IPS-18c (cell line): ENCODE measurements at regions not wholly inside any gene's neighbourhood (a gene's known extent, or its start where the extent isn't known, plus 50 kb on each side); places are given as distances from the start of the nearest gene placed in this dataset.
"Not testable (repeated sequence)": the region's sequence is repeated elsewhere in the genome, so short reads cannot be mapped to it uniquely, and the experiment has no call there.

Experiments used
- H3K4me3 ChIP-seq: 2 replicates; pipeline ENCODE4 v1.7.0; 2013; ENCODE audit warnings: low read depth, mild to moderate bottlenecking, low read length, moderate library complexity; ENCODE audit not compliant: insufficient read depth
- H3K9me3 ChIP-seq: one replicate; pipeline ENCODE4 v1.6.1; 2013; ENCODE audit warnings: mild to moderate bottlenecking, low read length, moderate library complexity; ENCODE audit not compliant: control insufficient read depth, insufficient read depth

- not testable (repeated sequence) for H3K9me3 ChIP-seq, H3K4me3 ChIP-seq
Observed at GRCh38 chr11:90455347-90455920, 232.6 kb upstream of the CHORDC1 start.

- H3K9me3 ChIP-seq: no peaks in the 10 kb centered on the region
- no peak overlapping the region for H3K4me3 ChIP-seq
Observed at GRCh38 chr11:90453525-90453924, 230.7 kb upstream of the CHORDC1 start.

GRCh38 chr11:90449606-90450005 lies 226.8 kb upstream of the CHORDC1 start:
- H3K9me3 ChIP-seq: no peaks in the 10 kb centered on the region

GRCh38 chr11:90448256-90448655 lies 225.4 kb upstream of the CHORDC1 start:
- Histone ChIP-seq H3K4me3 (no peak overlapping the region), H3K9me3 (no peaks in the 10 kb centered on the region)

More at GRCh38 chr11:90449606-90450005, 226.8 kb upstream of the CHORDC1 start:
- no peak overlapping the region for H3K4me3 ChIP-seq

- H3K4me3 ChIP-seq: no peak overlapping the region
- no peaks in the 10 kb centered on the region for H3K9me3 ChIP-seq
Observed at GRCh38 chr11:90447618-90448017, 224.8 kb upstream of the CHORDC1 start.

GRCh38 chr11:90446207-90446606 lies 223.4 kb upstream of the CHORDC1 start:
- H3K9me3 ChIP-seq: no peaks in the 10 kb centered on the region
- H3K4me3 ChIP-seq: no peak overlapping the region

- H3K4me3 ChIP-seq: no peak overlapping the region
- no peaks in the 10 kb centered on the region for H3K9me3 ChIP-seq
Observed at GRCh38 chr11:90438069-90438468, 215.2 kb upstream of the CHORDC1 start.

- no peaks in the 10 kb centered on the region for H3K9me3 ChIP-seq
- H3K4me3 ChIP-seq: no peak overlapping the region
Observed at GRCh38 chr11:90434858-90435257, 212.0 kb upstream of the CHORDC1 start.

GRCh38 chr11:90428836-90429235 lies 206.0 kb upstream of the CHORDC1 start:
- H3K9me3 ChIP-seq: no peaks in the 10 kb centered on the region

GRCh38 chr11:90426442-90426841 lies 203.6 kb upstream of the CHORDC1 start:
- no peaks in the 10 kb centered on the region for H3K9me3 ChIP-seq
- H3K4me3 ChIP-seq: no peak overlapping the region

More at GRCh38 chr11:90428836-90429235, 206.0 kb upstream of the CHORDC1 start:
- no peak overlapping the region for H3K4me3 ChIP-seq

- no peaks in the 10 kb centered on the region for H3K9me3 ChIP-seq
- H3K4me3 ChIP-seq: no peak overlapping the region
Observed at GRCh38 chr11:90423378-90423777, 200.5 kb upstream of the CHORDC1 start.

- not testable (repeated sequence) for H3K4me3 ChIP-seq, H3K9me3 ChIP-seq
Observed at GRCh38 chr11:90422787-90423186, 199.9 kb upstream of the CHORDC1 start.

- H3K9me3 ChIP-seq: no peaks in the 10 kb centered on the region
- H3K4me3 ChIP-seq: no peak overlapping the region
Observed at GRCh38 chr11:90414221-90414620, 191.4 kb upstream of the CHORDC1 start.

- no peaks in the 10 kb centered on the region for H3K9me3 ChIP-seq
- no peak overlapping the region for H3K4me3 ChIP-seq
Observed at GRCh38 chr11:90407350-90407749, 184.5 kb upstream of the CHORDC1 start.

GRCh38 chr11:90392692-90393091 lies 169.8 kb upstream of the CHORDC1 start:
- Histone ChIP-seq H3K9me3 (no peaks in the 10 kb centered on the region), H3K4me3 (no peak overlapping the region)

- no peaks in the 10 kb centered on the region for H3K9me3 ChIP-seq
- no peak overlapping the region for H3K4me3 ChIP-seq
Observed at GRCh38 chr11:90391756-90392155, 168.9 kb upstream of the CHORDC1 start.

- Histone ChIP-seq H3K4me3 (no peak overlapping the region), H3K9me3 (peaks cover 4% of the 10 kb centered on the region)
Observed at GRCh38 chr11:90380206-90380605, 157.4 kb upstream of the CHORDC1 start.

GRCh38 chr11:90373971-90374370 lies 151.1 kb upstream of the CHORDC1 start:
- Histone ChIP-seq H3K4me3 (no peak overlapping the region), H3K9me3 (peaks cover under 1% of the 10 kb centered on the region)

GRCh38 chr11:90364527-90364926 lies 141.7 kb upstream of the CHORDC1 start:
- H3K9me3 ChIP-seq: no peaks in the 10 kb centered on the region
- no peak overlapping the region for H3K4me3 ChIP-seq
